GM10266 (cell line): ENCODE measurements at regions not wholly inside any gene's neighbourhood (a gene's known extent, or its start where the extent isn't known, plus 50 kb on each side); places are given as distances from the start of the nearest gene placed in this dataset.

Source experiments
- DNase-seq: peaks from one replicate; pipeline ENCODE4 v3.0.0; 2012; ENCODE audit errors: extremely low spot score
- TF ChIP-seq, protein P1 (sequence below): IDR thresholded peaks from 2 replicates; pipeline ENCODE4 v1.5.1; 2012; ENCODE audit warnings: mild to moderate bottlenecking, low read depth; ENCODE audit not compliant: control insufficient read depth, insufficient read depth; ENCODE audit errors: missing control alignments

DNA sequence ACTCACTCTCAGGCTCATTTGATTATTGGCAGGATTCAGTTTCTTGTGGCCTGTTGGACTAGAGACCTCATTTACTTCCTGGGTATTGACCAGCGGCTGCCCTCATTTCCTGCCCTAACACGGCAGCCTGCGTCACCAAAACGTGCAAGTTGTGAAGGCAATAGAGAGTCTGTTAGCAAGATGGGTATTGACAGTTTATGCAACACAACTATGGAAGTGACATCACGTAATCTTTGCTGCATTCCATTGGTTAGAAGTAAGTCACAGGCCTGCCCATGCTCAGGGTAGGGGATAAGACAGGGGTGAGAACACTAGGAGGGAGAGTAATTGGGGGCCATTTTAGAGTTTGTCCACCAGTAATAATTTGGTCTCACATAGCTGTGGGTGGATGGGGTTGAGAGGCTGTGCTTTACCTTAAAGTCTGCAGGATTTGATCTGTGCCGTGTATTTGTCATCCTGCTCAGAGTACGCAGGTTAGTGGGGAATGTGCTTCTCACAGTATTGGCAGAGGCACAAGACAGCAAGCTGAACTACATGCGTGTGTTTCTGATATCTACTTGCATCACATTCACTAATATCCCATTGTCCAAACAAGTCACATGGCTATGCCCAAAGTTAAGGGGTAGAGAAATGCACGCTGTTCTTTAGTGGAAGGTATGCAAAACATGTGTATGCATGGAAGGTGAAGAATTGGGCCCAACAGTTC lies 83.3 kb downstream of the EDEM1 start:
- no peak for DNase-seq
- TF ChIP-seq, protein P1, sequence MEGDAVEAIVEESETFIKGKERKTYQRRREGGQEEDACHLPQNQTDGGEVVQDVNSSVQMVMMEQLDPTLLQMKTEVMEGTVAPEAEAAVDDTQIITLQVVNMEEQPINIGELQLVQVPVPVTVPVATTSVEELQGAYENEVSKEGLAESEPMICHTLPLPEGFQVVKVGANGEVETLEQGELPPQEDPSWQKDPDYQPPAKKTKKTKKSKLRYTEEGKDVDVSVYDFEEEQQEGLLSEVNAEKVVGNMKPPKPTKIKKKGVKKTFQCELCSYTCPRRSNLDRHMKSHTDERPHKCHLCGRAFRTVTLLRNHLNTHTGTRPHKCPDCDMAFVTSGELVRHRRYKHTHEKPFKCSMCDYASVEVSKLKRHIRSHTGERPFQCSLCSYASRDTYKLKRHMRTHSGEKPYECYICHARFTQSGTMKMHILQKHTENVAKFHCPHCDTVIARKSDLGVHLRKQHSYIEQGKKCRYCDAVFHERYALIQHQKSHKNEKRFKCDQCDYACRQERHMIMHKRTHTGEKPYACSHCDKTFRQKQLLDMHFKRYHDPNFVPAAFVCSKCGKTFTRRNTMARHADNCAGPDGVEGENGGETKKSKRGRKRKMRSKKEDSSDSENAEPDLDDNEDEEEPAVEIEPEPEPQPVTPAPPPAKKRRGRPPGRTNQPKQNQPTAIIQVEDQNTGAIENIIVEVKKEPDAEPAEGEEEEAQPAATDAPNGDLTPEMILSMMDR = no peak

DNA sequence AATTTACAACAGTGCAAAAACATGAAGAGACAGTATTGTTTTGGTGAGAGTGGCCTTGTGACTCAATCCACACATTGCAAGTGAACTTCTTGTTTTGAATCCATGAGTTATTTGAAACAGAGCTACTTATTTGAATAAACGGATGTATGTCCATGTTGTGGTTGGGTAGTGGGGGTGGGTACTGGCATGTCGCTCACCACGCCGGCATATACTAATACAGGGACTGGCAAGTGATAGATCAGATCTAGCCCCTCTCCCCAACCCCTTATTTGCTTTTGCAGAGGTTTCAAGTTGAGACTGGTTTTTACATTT lies 83.8 kb downstream of the EDEM1 start:
- TF ChIP-seq, protein P1 = no peak
- no peak for DNase-seq

DNA sequence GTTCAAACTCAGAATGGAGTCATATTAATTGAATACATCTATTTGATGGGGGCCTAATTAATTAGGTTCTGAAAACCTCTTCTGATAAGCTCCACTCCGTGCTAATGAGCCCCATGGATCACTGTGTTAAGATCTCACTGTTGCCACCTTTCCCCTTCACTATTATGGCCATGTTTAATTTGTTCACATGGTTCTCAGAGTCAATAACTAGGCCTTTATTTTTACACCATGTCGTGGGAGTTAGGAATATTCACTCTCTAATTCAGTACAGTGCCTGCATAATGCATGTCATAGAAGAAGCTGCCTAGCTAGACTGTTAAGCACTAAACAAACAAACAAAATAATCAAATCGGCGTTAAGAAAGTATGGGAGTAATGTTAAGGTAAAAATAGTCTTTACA lies 84.9 kb downstream of the EDEM1 start:
- TF ChIP-seq, protein P1 = no peak

DNA sequence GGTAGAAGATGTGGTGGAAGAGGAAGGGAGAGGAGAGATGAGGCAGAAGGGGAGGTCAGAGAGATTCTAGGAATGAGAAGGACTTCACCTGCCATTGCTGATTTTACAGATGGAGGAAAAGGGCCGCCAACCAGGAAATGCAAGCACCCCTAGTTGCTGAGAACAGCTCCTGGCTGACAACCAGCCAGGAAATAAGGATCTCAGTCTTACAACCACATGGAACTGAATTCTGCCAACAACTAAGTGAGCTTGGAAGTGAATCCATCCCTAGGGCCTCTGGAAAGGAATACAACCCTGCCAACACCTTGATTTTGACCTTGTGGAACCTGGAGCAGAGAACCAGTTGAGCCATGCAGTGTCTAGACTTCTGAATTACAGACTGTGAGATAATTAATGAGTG lies 86.6 kb downstream of the EDEM1 start:
- no peak for DNase-seq
- TF ChIP-seq, protein P1 = no peak

More for the DNA sequence above, 84.9 kb downstream of the EDEM1 start:
- no peak for DNase-seq

DNA sequence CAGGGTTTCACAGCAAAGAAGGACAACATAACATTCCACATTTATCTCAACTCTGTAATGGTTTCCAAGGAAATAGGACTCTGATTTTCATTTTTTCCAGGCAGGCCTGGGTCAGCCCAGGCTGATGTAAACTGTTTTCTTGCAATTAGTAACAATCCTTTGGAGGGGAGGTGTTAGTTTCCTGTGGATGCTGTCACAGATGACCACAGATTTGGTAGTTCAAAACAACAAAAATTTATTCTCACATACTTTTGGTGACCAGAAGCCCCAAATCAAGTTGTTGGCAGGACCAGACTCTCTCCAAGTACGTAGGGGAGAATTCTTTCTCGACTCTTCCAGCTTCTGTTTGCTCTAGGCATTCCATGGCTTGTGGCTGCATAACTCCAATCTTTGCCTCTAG lies 88.0 kb downstream of the EDEM1 start:
- DNase-seq = no peak
- TF ChIP-seq, protein P1 = no peak

DNA sequence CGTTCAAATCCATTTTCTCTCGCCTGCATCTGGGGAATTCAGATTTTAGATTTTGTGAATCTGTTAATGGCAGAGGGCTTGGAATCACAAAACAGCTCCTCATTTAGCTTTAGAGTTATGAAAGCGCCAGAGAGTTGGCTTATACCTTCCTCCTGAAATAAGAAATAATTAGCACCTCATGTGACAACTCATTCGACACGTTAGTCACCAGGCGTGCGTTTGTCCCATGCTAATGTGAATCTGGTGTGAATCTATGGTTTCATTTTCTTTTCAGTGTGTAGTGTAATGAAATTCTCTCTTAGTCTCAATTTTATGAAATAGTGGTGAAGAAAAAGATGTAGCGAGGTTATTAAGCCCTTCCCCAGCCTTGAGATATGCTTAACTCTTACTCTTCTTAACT lies 89.4 kb downstream of the EDEM1 start:
- TF ChIP-seq, protein P1 = no peak

DNA sequence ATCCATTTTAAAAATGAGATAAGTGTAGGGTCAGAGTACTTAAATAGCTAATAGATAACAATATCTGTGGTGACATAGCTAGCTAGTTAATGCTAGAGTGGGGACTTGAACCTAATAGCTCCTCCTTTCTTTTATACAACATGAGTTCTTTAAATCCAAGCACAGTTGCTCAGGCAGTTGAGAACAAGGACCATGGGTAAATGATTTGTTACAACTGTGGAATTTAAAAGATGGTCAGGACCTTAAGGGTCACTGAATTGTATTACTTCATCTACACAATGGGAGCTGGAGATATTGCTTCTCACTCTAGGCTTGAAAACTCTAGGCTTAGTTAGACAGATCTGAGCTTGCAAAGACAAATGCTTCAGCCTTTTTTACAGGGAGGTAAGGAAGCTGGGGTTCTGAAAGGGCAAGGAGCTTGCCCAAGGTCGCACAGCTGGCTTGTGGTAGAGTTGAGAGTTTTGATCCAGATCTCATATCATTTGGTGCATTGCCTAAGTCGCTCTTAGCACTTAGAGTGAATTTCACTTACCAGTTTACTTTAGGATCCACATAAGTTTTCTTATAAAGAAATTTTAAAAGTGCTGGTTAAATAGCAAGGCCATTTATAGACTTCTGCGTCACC lies 90.2 kb downstream of the EDEM1 start:
- TF ChIP-seq, protein P1 = no peak
- no peak for DNase-seq

More for the DNA sequence above, 89.4 kb downstream of the EDEM1 start:
- no peak for DNase-seq
